ENCODE measurements at regions not wholly inside any gene's neighbourhood (a gene's known extent, or its start where the extent isn't known, plus 50 kb on each side); places are given as distances from the start of the nearest gene placed in this dataset.

GRCh38 chr14:29222671-29223268 is 456.2 kb downstream of the FOXG1 start:
- DNase-seq: no peak

GRCh38 chr14:29223947-29224346 is 457.4 kb downstream of the FOXG1 start:
- no peak for DNase-seq

GRCh38 chr14:29227631-29228030 is 461.0 kb downstream of the FOXG1 start:
- DNase-seq: no peak

- DNase-seq: no peak
These were observed 465.6 kb downstream of the FOXG1 start for GRCh38 chr14:29232153-29232552.

- no peak for DNase-seq
These were observed 466.1 kb downstream of the FOXG1 start for GRCh38 chr14:29232711-29233110.

GRCh38 chr14:29233188-29233587 is 466.6 kb downstream of the FOXG1 start:
- no peak for DNase-seq

- DNase-seq: no peak
These were observed 469.4 kb downstream of the FOXG1 start for GRCh38 chr14:29235991-29236390.

- DNase-seq: no peak
These were observed 469.8 kb downstream of the FOXG1 start for GRCh38 chr14:29236401-29236800.

GRCh38 chr14:29236848-29237247 is 470.3 kb downstream of the FOXG1 start:
- no peak for DNase-seq

- DNase-seq: no peak
These were observed 473.5 kb downstream of the FOXG1 start for GRCh38 chr14:29240066-29240465.

GRCh38 chr14:29242755-29243754 is 476.5 kb downstream of the FOXG1 start:
- DNase-seq: no peak

GRCh38 chr14:29255692-29256091 is 489.1 kb downstream of the FOXG1 start:
- no peak for DNase-seq

- no peak for DNase-seq
These were observed 496.4 kb downstream of the FOXG1 start for GRCh38 chr14:29262979-29263378.

GRCh38 chr14:29264865-29265264 is 498.3 kb downstream of the FOXG1 start:
- no peak for DNase-seq

- no peak for DNase-seq
These were observed 499.3 kb downstream of the FOXG1 start for GRCh38 chr14:29265852-29266251.

GRCh38 chr14:29271669-29272068 is 505.1 kb downstream of the FOXG1 start:
- no peak for DNase-seq

- no peak for DNase-seq
These were observed 506.9 kb downstream of the FOXG1 start for GRCh38 chr14:29273513-29273912.

GRCh38 chr14:29274890-29275596 is 508.5 kb downstream of the FOXG1 start:
- DNase-seq: no peak

- no peak for DNase-seq
These were observed 512.0 kb downstream of the FOXG1 start for GRCh38 chr14:29278301-29279263.

- no peak for DNase-seq
These were observed 515.6 kb downstream of the FOXG1 start for GRCh38 chr14:29282169-29282568.

- DNase-seq: no peak
These were observed 523.9 kb downstream of the FOXG1 start for GRCh38 chr14:29290441-29290840.

- DNase-seq: no peak
These were observed 532.8 kb downstream of the FOXG1 start for GRCh38 chr14:29299372-29299771.
